DOHH2 (cell line): ENCODE measurements at regions not wholly inside any gene's neighbourhood (a gene's known extent, or its start where the extent isn't known, plus 50 kb on each side); places are given as distances from the start of the nearest gene placed in this dataset.

Experiments used
- H3F3A ChIP-seq: fragments of 200-600 bp; sonication (generic), shearing (Covaris generic); 2 replicates; pipeline ENCODE4 v1.6.0; 2016; ENCODE audit warnings: antibody characterized with exemption, mild to moderate bottlenecking; ENCODE audit not compliant: control insufficient read depth, insufficient read depth
- H3K27ac ChIP-seq: fragments of 200-600 bp; sonication (generic); 2 replicates; pipeline ENCODE4 v1.5.1; 2014; ENCODE audit warnings: low read depth, mild to moderate bottlenecking, low read length, moderate library complexity
- H3K27me3 ChIP-seq: fragments of 200-600 bp; sonication (generic); 2 replicates; pipeline ENCODE4 v1.6.1; 2014; ENCODE audit warnings: mild to moderate bottlenecking, low read length, mixed read lengths; ENCODE audit not compliant: control insufficient read depth
- H3K36me3 ChIP-seq: fragments of 200-600 bp; sonication (generic); 2 replicates; pipeline ENCODE4 v1.6.1; 2014; ENCODE audit warnings: mild to moderate bottlenecking, low read length, moderate library complexity, mixed read lengths; ENCODE audit not compliant: control insufficient read depth
- H3K4me1 ChIP-seq: fragments of 200-600 bp; sonication (generic); 2 replicates; pipeline ENCODE4 v1.6.1; 2014; ENCODE audit warnings: mild to moderate bottlenecking, low read length, mixed read lengths; ENCODE audit not compliant: control insufficient read depth
- H3K4me2 ChIP-seq: fragments of 200-600 bp; sonication (generic); 2 replicates; pipeline ENCODE4 v1.6.0; 2014; ENCODE audit warnings: mild to moderate bottlenecking, low read length, moderate library complexity
- H3K4me3 ChIP-seq: fragments of 200-600 bp; sonication (generic); 2 replicates; pipeline ENCODE4 v1.5.1; 2014; ENCODE audit warnings: mild to moderate bottlenecking, low read length, mixed read lengths
- H3K79me2 ChIP-seq: fragments of 200-600 bp; sonication (generic); 2 replicates; pipeline ENCODE4 v1.6.1; 2014; ENCODE audit warnings: mild to moderate bottlenecking, low read length, mixed read lengths; ENCODE audit not compliant: control insufficient read depth
- H3K9me2 ChIP-seq: fragments of 200-600 bp; sonication (generic); replicated peaks from 2 replicates; pipeline ENCODE4 v1.6.1; 2014; ENCODE audit warnings: mild to moderate bottlenecking, low read length, mixed read lengths; ENCODE audit not compliant: control insufficient read depth
- H3K9me3 ChIP-seq: fragments of 200-600 bp; sonication (generic); 2 replicates; pipeline ENCODE4 v1.6.1; 2014; ENCODE audit warnings: antibody characterized with exemption, low read length, mixed read lengths; ENCODE audit not compliant: control insufficient read depth, insufficient read depth
- H4K20me1 ChIP-seq: fragments of 200-600 bp; sonication (generic); 2 replicates; pipeline ENCODE4 v1.6.0; 2014; ENCODE audit warnings: low read depth, mild to moderate bottlenecking, antibody characterized with exemption, low read length, moderate library complexity; ENCODE audit not compliant: control insufficient read depth, insufficient read depth
- EZH2phosphoT487 ChIP-seq: fragments of 200-600 bp; sonication (generic); IDR thresholded peaks from 2 replicates; pipeline ENCODE4 v1.6.1; 2017; ENCODE audit warnings: borderline replicate concordance, mild to moderate bottlenecking, antibody characterized with exemption, low read length, moderate library complexity, mixed read lengths
- TF ChIP-seq, protein P1 (sequence below): fragments of 200-600 bp; sonication (generic); IDR thresholded peaks from one replicate; pipeline ENCODE4 v1.5.1; 2014; ENCODE audit warnings: antibody characterized with exemption, mild to moderate bottlenecking, low read depth, low read length; ENCODE audit not compliant: poor library complexity, severe bottlenecking

- no peaks in the 10 kb centered on the region for H3K36me3 ChIP-seq
- no peaks in the 10 kb centered on the region for H3F3A ChIP-seq
- no peaks in the 10 kb centered on the region for H3K9me3 ChIP-seq
- H3K4me2 ChIP-seq, result no peak overlapping the region
- no peaks in the 10 kb centered on the region for H3K4me1 ChIP-seq
- TF ChIP-seq EZH2phosphoT487, result no peak
- TF ChIP-seq, protein P1, sequence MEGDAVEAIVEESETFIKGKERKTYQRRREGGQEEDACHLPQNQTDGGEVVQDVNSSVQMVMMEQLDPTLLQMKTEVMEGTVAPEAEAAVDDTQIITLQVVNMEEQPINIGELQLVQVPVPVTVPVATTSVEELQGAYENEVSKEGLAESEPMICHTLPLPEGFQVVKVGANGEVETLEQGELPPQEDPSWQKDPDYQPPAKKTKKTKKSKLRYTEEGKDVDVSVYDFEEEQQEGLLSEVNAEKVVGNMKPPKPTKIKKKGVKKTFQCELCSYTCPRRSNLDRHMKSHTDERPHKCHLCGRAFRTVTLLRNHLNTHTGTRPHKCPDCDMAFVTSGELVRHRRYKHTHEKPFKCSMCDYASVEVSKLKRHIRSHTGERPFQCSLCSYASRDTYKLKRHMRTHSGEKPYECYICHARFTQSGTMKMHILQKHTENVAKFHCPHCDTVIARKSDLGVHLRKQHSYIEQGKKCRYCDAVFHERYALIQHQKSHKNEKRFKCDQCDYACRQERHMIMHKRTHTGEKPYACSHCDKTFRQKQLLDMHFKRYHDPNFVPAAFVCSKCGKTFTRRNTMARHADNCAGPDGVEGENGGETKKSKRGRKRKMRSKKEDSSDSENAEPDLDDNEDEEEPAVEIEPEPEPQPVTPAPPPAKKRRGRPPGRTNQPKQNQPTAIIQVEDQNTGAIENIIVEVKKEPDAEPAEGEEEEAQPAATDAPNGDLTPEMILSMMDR, result no peak
- no peaks in the 10 kb centered on the region for H3K79me2 ChIP-seq
- no peak overlapping the region for H3K27ac ChIP-seq
- no peaks in the 10 kb centered on the region for H3K9me2 ChIP-seq
- H3K27me3 ChIP-seq, result no peaks in the 10 kb centered on the region
- no peak overlapping the region for H3K4me3 ChIP-seq
- no peaks in the 10 kb centered on the region for H4K20me1 ChIP-seq
These were observed 431.6 kb upstream of the MAOA start for GRCh38 chrX:43224496-43224895.

DNA sequence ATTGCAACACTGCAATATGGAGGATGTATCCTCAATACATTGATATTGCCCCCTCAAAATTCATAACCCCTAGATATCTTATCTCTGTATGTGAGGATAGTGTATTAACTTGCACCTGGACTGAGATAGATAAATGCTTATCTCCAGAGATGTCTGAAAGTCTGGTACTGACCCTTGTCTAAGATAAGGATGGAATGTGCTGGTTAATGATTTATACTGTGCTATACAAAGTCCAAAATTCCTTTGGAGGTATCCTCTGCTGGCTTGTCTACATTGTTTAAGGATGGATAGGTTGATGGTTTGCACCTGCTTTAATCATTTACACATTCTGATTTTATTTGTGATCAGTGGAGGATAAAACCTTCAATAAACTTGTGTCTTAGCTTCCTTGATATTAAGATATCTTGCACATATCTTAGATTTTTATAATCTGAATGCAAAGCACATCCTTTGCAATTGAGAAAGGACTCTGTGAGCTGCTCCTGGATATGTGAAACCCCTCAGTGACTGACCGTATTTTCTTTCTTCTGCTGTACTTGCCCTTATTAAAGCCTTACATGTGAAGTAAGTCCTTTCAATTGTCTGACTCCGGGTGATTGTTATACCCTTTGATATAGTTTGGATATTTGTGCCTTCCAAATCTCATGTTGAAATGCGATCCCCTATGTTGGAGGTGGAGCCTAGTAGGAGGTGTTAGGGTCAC, 430.3 kb upstream of the MAOA start:
- no peaks in the 10 kb centered on the region for H3K79me2 ChIP-seq
- H3K27ac ChIP-seq, result no peak overlapping the region
- H3K9me3 ChIP-seq, result no peaks in the 10 kb centered on the region

GRCh38 chrX:43238461-43238945, 417.6 kb upstream of the MAOA start:
- no peak for TF ChIP-seq EZH2phosphoT487
- TF ChIP-seq, protein P1, result no peak
- Histone ChIP-seq H3K4me3 (no peak overlapping the region), H3K36me3 (no peaks in the 10 kb centered on the region), H4K20me1 (no peaks in the 10 kb centered on the region), H3K27ac (no peak overlapping the region), H3K9me3 (no peaks in the 10 kb centered on the region), H3K4me2 (no peak overlapping the region), H3K79me2 (no peaks in the 10 kb centered on the region), H3K27me3 (no peaks in the 10 kb centered on the region), H3K9me2 (no peaks in the 10 kb centered on the region), H3K4me1 (no peaks in the 10 kb centered on the region), H3F3A (no peaks in the 10 kb centered on the region)

More for the DNA sequence above, 430.3 kb upstream of the MAOA start:
- no peaks in the 10 kb centered on the region for H3K4me1 ChIP-seq
- no peaks in the 10 kb centered on the region for H3F3A ChIP-seq
- TF ChIP-seq, protein P1, result no peak
- no peak for TF ChIP-seq EZH2phosphoT487
- H3K4me2 ChIP-seq, result no peak overlapping the region
- no peaks in the 10 kb centered on the region for H3K9me2 ChIP-seq
- H3K27me3 ChIP-seq, result no peaks in the 10 kb centered on the region
- H3K4me3 ChIP-seq, result no peak overlapping the region
- H3K36me3 ChIP-seq, result no peaks in the 10 kb centered on the region
- no peaks in the 10 kb centered on the region for H4K20me1 ChIP-seq
